ENCODE measurements at regions not wholly inside any gene's neighbourhood (a gene's known extent, or its start where the extent isn't known, plus 50 kb on each side); places are given as distances from the start of the nearest gene placed in this dataset.
A peak's percentile ranks its signal among the peaks of the same experiment; 100 is the strongest.
"Not testable (repeated sequence)": the region's sequence is repeated elsewhere in the genome, so short reads cannot be mapped to it uniquely, and the experiment has no call there.

DNA sequence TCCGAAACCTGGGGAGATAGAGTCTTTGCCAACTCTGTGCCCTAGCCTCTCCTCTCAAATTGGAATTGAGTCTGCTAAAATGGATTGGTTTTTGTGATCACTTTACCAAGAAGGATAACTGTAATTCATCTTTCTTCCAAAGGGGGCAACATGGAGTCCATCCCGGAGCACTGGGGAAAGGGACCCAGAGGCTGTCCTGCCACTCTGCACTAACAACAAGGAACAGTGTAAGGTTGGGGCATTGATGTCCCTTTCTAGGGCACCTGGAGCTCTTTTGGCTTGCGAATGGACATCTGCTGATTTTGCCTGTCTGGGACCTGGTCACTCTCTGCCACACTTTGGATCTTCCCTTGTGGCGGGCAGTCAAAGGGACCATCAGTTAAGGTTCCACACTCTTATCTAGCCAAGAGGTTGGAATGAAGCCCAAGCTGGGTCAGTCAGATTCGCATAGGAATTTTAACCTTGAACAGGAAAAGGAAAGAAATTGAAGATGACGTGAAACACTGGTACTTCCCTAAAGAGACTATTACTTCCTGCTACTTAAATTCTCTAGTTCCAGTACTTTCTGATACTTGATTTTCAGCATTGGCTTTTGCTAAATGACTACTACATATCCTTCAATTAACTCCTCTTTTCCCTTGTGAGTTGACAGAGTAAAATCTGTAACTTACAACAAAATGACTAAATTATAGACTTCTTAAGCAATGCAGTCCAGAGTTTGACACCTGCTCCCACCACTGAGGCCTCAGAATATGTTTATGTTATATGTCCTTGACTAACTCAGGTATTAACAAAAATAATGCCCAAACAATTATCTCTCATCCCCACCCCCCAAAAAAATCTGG lies 64.7 kb upstream of the KLF7 start:
- Histone ChIP-seq H3K4me1 (peaks cover 3% of the 10 kb centered on the region; the same call in 1 of the 2 replicates), H3K27me3 (no peaks in the 10 kb centered on the region), H3K27ac (no peak overlapping the region), H3K9me3 (replicated peaks) (no peaks in the 10 kb centered on the region), H3K36me3 (no peaks in the 10 kb centered on the region), H3K4me3 (no peak overlapping the region)
- DNase-seq, result peak in 1 of 2 experiments; percentile 52

DNA sequence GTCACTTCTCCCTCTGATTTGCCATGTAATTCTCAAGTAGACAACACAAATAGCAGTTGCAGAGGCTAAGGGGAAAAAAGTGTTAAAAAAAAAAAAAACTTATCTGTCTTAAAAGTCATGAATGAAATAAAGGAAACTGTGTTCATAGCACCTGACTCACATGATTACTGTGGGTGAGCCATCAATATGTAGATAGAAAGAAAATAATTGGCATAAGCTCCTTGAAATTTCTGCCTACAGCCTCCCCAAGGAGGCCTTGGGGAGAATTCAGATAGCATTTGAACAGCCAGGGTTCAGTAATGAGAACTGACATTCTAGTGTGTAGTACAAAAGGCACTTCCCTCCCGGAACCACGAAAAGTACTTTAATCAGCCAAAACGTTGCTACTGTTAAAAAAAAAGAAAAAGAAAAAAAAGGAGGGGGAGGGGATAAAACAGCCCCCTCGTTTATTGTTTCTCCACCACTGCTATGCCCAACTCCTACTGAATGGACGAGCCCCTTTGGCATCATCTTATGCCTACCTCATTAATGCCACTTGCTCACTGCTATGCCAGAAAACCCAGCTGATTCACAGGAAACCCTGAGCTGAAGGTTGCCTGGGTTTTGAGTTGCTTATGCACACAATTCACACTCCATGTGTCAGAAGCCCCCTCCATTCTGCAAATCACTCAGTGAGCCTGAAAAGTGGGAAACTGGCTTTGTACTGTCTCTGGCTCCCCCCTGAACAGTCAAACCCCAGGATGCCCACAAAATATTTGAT lies 65.5 kb upstream of the KLF7 start:
- Histone ChIP-seq H3K9me3 (replicated peaks) (no peaks in the 10 kb centered on the region), H3K36me3 (no peaks in the 10 kb centered on the region), H3K27me3 (no peaks in the 10 kb centered on the region), H3K4me1 (peaks cover 3% of the 10 kb centered on the region; the same call in 1 of the 2 replicates), H3K4me3 (no peak overlapping the region), H3K27ac (no peak overlapping the region)
- DNase-seq, result no peak

DNA sequence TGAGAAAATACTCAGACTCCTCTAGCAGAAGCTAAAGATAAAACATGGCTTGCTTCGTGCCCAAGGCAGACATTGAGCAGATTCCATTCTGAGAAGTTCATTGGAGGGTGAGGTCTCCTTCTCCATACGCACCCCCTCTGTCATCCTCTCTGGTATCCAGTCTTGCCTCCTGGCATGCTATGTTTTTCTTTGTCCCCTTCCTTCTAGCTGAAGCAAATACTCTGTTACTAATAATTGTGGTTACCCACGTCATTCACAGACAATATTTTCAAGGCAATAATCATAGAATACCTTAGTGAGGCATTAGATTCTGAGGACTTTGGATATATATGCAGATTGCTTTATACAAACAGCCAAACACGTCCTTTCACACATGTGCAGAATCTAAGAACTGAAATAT lies 66.2 kb upstream of the KLF7 start:
- H3K36me3 ChIP-seq, result no peaks in the 10 kb centered on the region
- peaks cover 3% of the 10 kb centered on the region; the same call in 1 of the 2 replicates for H3K4me1 ChIP-seq
- H3K27ac ChIP-seq, result no peak overlapping the region
- DNase-seq, result no peak
- H3K9me3 ChIP-seq (replicated peaks), result no peaks in the 10 kb centered on the region
- no peaks in the 10 kb centered on the region for H3K27me3 ChIP-seq
- no peak overlapping the region for H3K4me3 ChIP-seq

DNA sequence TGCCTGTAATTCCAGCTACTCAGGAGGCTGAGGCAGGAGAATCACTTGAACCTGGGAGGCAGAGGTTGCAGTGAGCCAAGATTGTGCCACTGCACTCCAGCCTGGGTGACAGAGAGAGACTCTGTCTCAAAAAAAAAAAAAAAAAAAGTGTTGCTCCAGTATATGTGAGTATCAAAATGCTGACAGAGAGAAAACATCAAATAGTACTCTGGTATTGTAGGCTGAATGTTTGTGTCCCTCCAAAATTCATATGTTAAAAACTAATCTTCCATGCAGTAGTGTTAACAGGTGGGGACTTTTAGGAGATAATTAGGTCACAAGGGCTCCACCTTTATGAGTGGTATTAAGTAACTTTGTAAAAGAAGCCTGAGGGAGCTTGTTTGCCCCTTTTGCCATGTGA lies 67.4 kb upstream of the KLF7 start:
- not testable (repeated sequence) for H3K36me3 ChIP-seq; H3K4me3 ChIP-seq; H3K9me3 ChIP-seq (replicated peaks); H3K27me3 ChIP-seq; H3K27ac ChIP-seq; H3K4me1 ChIP-seq; DNase-seq

DNA sequence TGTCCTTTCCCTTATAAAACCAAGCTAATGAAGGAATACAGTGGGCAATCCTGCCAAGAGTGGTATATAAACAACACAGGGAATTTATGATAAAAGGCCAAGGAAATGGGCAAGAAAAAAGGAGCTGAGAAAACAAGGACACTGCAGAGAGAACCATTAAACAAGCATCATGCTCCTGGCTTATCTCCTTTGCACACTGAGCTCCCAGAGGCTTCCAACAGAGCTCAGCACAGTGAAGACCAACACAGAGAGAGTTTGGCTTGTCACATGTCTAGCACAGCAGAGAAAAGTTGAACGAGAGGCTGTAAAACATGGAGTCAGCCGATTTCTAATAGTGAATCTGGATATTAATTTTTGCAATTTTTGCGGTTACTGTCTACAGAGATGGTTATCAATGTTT lies 68.0 kb upstream of the KLF7 start:
- Histone ChIP-seq H3K4me1 (no peaks in the 10 kb centered on the region), H3K4me3 (no peak overlapping the region), H3K36me3 (no peaks in the 10 kb centered on the region), H3K27me3 (no peaks in the 10 kb centered on the region), H3K27ac (no peak overlapping the region), H3K9me3 (replicated peaks) (no peaks in the 10 kb centered on the region)
- no peak for DNase-seq

DNA sequence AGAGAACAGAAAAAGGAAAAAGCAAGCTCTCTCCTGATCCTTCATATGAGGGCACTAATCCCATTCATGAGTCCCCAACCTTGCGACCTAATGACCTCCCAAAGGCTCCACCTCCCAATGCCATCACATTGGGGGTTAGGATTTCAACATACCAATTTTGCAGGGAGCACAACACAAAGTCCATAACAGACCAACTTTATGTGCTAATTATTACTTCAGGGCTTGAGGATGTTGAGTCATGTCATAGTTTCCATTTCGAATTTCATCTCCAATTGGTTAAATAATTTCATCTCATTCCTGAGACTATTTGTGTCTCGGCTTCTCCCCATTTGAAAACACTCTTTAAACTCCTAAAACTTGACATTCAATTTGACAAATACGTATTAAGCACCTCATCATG lies 69.9 kb upstream of the KLF7 start:
- Histone ChIP-seq H3K36me3 (no peaks in the 10 kb centered on the region), H3K27ac (no peak overlapping the region), H3K4me1 (peaks cover 11% of the 10 kb centered on the region), H3K27me3 (no peaks in the 10 kb centered on the region), H3K4me3 (no peak overlapping the region), H3K9me3 (replicated peaks) (no peaks in the 10 kb centered on the region)
- DNase-seq, result no peak

DNA sequence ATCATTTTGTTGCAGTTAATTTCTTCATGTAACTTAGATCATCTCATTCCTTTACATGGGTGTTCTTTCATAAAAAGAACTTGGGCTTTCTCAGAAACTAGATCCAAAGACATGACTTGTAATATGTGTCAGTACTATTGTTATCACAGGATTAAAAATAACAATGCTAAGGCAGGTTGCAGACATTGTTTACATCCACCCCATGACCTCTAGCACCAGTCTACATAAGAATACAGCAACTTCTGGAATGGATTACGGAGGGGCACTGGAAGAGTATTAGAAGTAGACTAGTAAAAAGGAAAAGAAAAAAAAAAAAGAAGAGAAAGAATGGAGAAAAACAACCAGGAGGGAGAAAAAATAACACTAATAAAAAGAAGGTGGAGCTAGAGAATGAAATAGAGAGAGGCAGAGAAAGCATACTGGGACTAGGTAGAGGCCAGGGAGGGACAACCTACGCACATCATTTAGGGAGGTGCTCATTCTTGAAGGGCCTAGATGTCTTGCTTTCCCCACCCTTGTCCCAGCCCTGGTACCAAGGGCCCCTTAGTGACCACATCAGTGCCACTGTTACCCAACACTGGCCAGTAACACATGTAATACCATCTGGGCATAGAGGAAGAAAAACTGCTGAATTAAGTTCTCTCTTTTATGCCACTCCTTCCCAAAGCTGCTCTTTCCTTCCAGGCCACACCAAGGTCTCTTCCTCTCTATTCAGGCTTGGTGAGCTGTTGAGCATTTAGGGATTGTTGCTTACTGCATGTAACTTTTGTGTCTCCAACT lies 70.6 kb upstream of the KLF7 start:
- no peaks in the 10 kb centered on the region for H3K36me3 ChIP-seq
- no peak overlapping the region for H3K4me3 ChIP-seq
- DNase-seq, result no peak
- no peak overlapping the region for H3K27ac ChIP-seq
- H3K4me1 ChIP-seq, result peaks cover 11% of the 10 kb centered on the region
- no peaks in the 10 kb centered on the region for H3K27me3 ChIP-seq
- no peaks in the 10 kb centered on the region for H3K9me3 ChIP-seq (replicated peaks)

DNA sequence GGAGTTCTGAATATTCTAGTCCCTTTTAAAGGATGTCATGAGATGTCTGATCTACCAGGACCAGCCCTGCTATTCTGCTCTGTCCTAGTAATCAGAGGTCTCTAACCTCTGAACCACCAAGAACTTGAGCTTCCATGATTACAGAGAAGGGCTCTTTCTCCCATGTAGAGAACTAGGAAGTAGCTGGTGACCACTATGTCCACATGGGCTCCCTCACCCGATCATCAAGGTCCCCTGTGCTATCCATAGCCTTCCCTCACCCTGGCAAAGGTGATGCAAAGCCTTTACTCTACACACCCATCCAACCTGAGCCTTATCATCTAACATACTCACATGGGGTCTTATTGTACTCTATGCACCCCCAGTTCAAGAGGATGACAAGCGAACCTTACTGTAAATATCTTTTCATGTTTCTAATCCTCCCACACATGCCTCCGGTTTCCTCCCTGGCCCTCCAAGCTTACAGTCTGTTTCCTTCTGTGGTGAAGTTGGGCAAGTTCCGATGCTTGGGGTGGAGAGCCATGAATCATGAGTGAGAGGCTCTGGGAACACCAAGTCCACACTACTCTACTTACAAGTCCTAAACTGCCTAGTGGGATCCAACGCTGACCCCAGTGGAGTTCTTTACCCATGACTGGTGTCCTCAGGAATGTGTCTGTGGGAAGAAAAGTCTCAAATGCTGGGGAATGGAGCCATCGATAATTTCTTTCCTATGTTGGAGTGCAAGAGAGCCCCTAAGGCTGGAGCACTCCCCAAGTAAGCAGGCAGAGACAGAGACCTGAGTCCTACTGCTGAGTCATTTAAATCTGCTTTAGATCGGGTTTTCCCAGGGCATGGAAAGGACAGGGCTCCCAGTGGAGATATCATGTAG lies 73.3 kb upstream of the KLF7 start:
- Histone ChIP-seq H3K4me3 (no peak overlapping the region), H3K27me3 (no peaks in the 10 kb centered on the region; the same call in 1 of the 2 replicates), H3K9me3 (replicated peaks) (no peaks in the 10 kb centered on the region), H3K36me3 (no peaks in the 10 kb centered on the region), H3K27ac (no peak overlapping the region), H3K4me1 (peaks cover 11% of the 10 kb centered on the region)
- DNase-seq, result peak; percentile 41 to 42

DNA sequence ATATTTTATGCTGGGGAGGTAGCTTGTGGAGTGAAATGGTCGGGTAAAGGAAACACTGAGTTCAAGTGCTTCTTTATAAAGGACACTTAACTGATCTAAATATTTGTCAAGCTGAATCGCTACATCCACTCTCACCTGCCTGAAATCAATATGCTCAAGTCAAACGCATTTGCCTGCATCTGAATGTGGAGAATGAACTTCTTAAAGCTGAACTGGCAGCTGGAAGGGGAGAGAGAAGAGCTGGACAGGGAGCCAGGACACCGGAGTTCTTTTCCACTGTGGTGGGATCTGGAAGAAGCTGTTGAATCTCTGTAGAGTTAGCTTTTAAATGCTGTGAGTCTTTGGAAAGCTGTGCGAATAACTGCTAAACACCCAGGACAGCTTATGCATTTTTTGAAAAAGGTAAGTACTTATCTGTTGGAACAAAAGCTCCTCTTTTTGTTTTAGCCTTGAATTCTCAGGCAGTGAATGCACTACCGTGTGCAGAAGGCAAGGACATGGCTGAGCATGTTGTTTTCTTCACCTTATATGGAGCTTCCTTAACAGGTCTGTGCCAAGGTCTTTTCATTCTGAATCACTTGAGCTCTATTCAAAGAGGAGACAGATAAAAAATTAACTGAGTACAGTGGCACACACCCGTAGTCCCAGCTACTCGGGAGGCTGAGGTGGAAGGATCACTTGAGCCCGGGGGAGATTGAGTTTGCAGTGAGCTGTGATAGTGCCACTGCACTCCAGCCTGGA lies 74.2 kb upstream of the KLF7 start:
- DNase-seq, result no peak
- no peak overlapping the region for H3K27ac ChIP-seq
- H3K36me3 ChIP-seq, result no peaks in the 10 kb centered on the region
- no peaks in the 10 kb centered on the region; the same call in 1 of the 2 replicates for H3K27me3 ChIP-seq
- no peaks in the 10 kb centered on the region for H3K9me3 ChIP-seq (replicated peaks)
- no peak overlapping the region for H3K4me3 ChIP-seq
- H3K4me1 ChIP-seq, result peaks cover 11% of the 10 kb centered on the region

DNA sequence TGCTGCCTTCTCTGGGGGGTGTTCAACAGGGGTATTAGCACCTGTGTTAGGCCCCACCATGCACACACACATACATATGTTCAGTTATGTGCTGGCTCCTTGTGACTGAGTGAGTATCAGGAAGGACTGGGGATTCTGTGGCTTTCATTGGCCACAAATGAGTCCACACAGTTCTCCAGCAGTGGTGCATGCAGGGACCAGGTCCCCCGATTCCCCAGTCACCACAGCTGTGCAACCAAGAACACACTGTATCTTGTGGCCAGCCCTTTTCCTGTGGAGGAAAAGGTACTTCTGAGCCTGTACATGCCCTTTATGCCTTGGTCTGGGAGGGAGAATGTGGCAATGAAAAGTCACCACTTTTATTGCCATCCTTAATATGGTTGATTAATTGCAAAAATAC lies 74.9 kb upstream of the KLF7 start:
- no peak for DNase-seq

DNA sequence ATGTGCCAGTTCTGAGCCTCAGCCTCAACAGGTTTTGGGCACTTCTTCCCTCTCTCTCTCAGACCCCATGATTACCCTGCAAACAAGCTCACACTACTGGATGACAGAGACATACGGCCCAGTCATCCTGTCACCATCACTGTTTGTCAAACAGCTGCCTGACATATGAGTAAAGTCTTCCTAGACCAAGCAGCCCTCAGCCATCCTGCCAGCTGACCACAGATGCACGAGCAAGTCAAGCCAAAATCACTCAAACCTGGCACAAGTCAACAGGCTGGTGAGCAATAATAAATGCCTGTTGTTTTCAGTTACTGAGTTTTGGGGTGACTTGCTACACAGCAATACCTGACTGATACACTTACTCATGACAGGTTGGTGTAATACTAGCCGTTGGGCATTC lies 75.5 kb upstream of the KLF7 start:
- no peaks in the 10 kb centered on the region; the same call in 1 of the 2 replicates for H3K27me3 ChIP-seq
- no peaks in the 10 kb centered on the region for H3K36me3 ChIP-seq
- H3K9me3 ChIP-seq (replicated peaks), result no peaks in the 10 kb centered on the region
- no peak overlapping the region for H3K27ac ChIP-seq
- DNase-seq, result no peak
- H3K4me3 ChIP-seq, result no peak overlapping the region
- peaks cover 11% of the 10 kb centered on the region for H3K4me1 ChIP-seq

More for the DNA sequence above, 74.9 kb upstream of the KLF7 start:
- Histone ChIP-seq H3K9me3 (replicated peaks) (no peaks in the 10 kb centered on the region), H3K27ac (no peak overlapping the region), H3K36me3 (no peaks in the 10 kb centered on the region), H3K27me3 (no peaks in the 10 kb centered on the region; the same call in 1 of the 2 replicates), H3K4me1 (peaks cover 11% of the 10 kb centered on the region), H3K4me3 (no peak overlapping the region)

DNA sequence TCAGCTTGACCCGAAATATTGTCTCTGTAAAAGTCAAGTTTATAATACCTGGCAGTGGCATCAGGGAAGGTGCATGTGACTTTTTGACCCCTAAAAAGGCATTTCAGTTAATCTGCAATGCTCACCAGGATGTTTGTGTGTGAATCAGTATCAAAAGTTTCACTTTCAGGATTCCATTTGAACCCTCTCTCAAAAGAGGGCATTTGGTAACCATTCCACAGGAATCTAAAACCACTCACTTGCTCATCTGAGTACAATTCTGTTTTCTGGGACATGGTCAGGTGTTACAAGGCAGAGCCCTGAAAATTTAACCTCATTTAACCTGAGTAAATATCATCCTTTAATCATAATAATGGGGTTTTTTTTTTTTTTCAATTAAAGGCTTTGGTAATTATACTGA lies 77.9 kb upstream of the KLF7 start:
- Histone ChIP-seq H3K4me1 (peaks cover 11% of the 10 kb centered on the region), H3K27me3 (no peaks in the 10 kb centered on the region; the same call in 1 of the 2 replicates), H3K4me3 (no peak overlapping the region), H3K9me3 (replicated peaks) (no peaks in the 10 kb centered on the region), H3K27ac (no peak overlapping the region), H3K36me3 (no peaks in the 10 kb centered on the region)
- DNase-seq, result no peak
